ENCODE measurements at regions not wholly inside any gene's neighbourhood (a gene's known extent, or its start where the extent isn't known, plus 50 kb on each side); places are given as distances from the start of the nearest gene placed in this dataset.
"Not testable (repeated sequence)": the region's sequence is repeated elsewhere in the genome, so short reads cannot be mapped to it uniquely, and the experiment has no call there.

DNA sequence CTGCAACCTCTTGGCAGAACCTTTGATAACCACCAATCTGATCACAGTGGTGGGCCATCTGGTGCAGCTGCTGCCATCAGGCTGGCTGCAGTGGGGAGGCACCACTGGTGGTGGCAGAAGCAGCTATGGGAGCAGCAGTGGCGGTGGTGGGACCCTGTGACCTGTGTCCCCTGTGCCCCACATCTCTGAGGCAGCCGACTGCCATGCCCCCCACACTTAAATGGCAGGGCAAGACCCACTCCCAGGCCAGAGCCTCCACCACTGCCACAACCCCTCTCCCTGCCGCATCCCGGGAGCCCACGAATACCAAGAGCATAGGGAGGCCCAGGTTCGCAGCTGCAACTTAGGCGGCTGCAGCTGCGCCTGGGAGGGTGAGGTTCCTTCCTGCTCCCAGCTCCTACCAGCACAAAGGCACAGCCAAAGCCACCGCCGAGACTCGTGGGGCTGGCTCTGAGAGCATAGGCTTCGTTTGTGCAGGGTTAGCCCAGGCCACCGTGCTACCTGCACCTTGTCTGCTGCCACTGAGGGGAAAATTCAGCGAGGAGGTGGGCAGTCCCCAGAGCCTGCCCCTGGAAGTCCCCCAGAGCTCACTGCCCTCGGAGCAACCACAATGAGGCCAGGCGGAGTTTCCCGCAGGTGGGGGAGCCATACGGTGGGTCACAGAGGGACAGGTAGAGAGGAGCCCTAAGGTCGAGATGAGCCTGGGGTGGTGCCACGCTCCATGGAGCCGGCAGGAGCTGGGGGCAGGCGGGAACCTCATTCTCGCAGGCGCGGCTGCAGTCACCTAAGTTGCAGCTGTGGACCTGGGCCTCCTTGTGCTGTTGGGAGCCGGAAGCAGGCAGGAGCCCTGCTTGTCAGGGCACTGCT, 518.7 kb downstream of the RWDD3 start:
- no peak for DNase-seq (ENCODE audit: low read depth in 2 of 3, low spot score in 2 of 3)

DNA sequence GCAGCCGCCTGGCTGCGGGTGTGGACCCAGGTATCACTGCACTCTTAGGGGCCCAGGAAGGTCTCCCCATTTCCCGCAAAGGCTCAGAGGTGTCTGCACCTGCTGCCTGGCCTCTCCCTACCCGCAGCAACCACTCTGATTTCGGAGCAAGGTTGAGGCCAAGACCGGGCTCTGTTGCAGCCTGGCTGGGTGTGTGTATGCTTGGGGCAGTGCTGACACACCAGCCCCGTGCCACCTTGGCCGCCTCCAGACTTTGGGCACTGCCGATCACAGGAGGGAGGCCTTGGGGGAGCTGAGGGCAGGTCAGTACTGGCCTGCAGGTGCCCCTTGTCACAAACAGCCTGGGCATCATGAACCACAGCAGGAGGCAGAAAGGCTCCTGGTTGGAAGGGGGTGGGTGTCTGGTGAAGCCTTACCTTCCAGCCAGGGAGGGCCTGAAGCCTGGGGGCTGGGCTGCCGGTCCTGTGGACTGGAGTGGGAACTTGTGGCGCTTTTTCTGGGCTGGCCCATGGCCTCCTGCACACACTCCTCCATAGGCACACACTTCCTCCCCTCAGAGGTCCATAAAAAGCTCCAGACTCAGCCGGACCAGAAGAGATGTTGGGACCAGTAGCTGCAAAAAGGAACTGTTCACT, 519.5 kb downstream of the RWDD3 start:
- no peak for DNase-seq (ENCODE audit: low read depth in 2 of 3, low spot score in 2 of 3)

DNA sequence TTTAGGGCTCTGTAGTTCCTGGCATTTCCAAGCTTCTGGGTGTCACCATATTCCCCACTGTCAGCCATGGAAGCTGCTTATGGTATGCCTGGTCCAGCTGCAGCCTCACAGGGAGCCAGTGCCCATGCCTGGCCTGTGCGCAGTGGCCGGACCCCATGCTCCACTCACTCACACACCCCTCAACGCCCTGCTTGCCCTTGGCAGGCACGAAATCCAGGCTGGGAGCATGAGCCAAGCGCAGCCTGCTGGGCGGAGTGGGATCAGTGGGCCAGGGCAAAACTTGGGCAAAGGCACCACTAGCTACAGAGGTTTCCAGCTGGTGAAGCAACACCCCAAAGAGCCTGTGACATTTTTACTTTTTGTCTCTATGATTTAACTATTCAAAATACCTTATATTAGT, 520.4 kb downstream of the RWDD3 start:
- DNase-seq (ENCODE audit: low read depth in 2 of 3, low spot score in 2 of 3), result no peak

DNA sequence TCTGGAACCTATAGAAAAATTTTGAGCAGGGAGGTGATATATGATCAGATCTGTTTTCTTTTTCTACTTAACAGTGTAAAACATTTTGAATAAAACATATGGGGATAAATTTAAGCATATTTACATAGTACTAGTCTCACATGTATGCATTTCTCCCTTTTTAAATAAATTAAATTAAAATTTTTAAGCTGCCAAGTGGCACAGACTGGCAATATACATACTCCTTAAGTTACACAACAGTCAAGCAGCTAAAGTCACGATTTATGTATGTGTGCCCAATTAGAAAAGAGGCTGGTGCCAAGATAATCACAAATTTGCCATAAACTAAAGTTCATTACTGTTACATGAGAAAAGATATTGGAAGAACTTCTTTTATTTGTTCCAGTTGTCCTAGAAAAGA, 532.0 kb downstream of the RWDD3 start:
- DNase-seq (ENCODE audit: low read depth in 2 of 3, low spot score in 2 of 3), result no peak

GRCh38 chr1:95770581-95770980, 536.6 kb downstream of the RWDD3 start:
- DNase-seq (ENCODE audit: low read depth in 2 of 3, low spot score in 2 of 3), result no peak

DNA sequence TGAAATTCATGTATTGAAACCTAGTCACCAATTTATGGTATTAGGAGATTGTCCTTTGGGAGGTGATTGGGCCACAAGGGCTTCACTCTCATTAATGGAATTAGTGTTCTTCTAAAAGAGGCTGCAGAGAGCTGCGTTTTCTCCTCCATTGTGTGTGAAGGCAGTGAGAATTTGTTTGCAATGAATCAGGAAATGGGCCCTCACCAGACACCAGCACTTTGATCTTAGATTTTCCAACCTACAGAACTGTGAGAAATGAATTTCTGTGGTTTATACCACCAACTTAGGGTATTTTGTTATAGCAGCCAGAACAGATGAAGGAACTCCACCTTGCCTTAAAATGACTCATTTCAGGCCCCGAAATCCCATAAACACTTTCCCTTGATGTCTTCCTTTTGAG, 544.2 kb downstream of the RWDD3 start:
- DNase-seq (ENCODE audit: low read depth in 2 of 3, low spot score in 2 of 3), result no peak

GRCh38 chr1:95780836-95781235, 546.8 kb downstream of the RWDD3 start:
- DNase-seq (ENCODE audit: low read depth in 2 of 3, low spot score in 2 of 3), result no peak

- no peak for DNase-seq (ENCODE audit: low read depth in 2 of 3, low spot score in 2 of 3)
These were observed 556.1 kb downstream of the RWDD3 start for GRCh38 chr1:95790136-95790535.

GRCh38 chr1:95793893-95794292, 559.9 kb downstream of the RWDD3 start:
- no peak for DNase-seq (ENCODE audit: low read depth in 2 of 3, low spot score in 2 of 3)

GRCh38 chr1:95797761-95798160, 563.8 kb downstream of the RWDD3 start:
- DNase-seq (ENCODE audit: low read depth in 2 of 3, low spot score in 2 of 3), result not testable (repeated sequence)

DNA sequence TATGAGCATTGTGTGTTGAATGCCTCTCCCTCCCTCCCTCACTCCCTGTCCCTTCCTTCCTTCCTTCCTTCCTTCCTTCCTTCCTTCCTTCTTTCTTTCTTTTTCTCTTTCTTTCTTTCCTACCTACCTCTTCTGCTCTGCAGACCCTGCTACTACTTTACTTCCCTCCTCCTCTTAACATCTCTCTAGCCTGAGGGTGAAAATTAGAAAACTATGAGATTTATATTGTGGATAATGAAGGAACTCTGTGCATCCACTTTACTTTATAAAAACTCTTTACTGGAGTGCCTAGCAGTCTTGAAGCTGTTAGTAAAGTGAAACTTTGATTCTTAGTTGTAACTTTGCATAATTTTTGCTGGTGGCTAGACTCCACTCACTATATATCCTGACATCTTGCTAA, 572.2 kb downstream of the RWDD3 start:
- no peak for DNase-seq (ENCODE audit: low read depth in 2 of 3, low spot score in 2 of 3)

GRCh38 chr1:95809391-95809790, 575.4 kb downstream of the RWDD3 start:
- DNase-seq (ENCODE audit: low read depth in 2 of 3, low spot score in 2 of 3), result no peak

- DNase-seq (ENCODE audit: low read depth in 2 of 3, low spot score in 2 of 3), result no peak
These were observed 581.5 kb downstream of the RWDD3 start for GRCh38 chr1:95815511-95815910.

DNA sequence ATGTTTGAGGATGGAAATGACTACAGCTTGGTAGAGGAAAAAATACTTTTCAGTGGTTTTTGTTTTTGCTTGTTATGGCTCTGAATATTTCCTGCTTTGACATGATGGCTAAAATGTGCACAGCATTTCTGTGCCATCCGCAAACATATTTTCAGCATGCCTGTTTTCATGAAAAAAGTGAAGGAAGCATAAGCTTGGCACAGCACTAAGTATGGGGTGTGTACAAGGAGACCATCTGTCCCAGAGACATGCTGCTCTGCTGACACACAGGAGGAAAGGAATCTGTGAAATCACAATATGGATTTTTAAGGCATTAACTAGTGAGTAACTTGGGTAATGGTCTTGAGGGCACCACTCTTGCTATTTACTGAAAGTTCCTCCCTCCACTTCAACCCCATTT, 595.5 kb downstream of the RWDD3 start:
- no peak for DNase-seq (ENCODE audit: low read depth in 2 of 3, low spot score in 2 of 3)

DNA sequence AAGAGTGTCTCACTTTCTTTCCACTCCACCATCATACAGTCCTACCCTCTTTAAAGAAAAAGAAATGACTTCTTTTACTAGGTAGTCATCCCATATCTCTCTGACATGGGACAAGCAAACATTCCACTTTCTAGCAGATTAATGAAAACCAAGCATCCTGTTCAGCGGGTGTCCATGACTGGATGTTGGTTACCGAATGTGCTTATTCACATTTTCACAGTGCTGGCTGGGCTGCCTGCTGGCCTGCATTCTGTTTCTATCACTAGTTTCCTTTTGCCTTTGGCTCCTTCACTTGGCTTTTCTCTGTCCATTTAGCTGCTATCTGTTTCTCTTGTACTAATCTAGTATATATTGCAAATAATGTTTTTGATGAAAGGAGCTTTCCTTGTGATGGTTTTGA, 598.4 kb downstream of the RWDD3 start:
- no peak for DNase-seq (ENCODE audit: low read depth in 2 of 3, low spot score in 2 of 3)

GRCh38 chr1:95849439-95849838, 615.4 kb downstream of the RWDD3 start:
- no peak for DNase-seq (ENCODE audit: low read depth in 2 of 3, low spot score in 2 of 3)

DNA sequence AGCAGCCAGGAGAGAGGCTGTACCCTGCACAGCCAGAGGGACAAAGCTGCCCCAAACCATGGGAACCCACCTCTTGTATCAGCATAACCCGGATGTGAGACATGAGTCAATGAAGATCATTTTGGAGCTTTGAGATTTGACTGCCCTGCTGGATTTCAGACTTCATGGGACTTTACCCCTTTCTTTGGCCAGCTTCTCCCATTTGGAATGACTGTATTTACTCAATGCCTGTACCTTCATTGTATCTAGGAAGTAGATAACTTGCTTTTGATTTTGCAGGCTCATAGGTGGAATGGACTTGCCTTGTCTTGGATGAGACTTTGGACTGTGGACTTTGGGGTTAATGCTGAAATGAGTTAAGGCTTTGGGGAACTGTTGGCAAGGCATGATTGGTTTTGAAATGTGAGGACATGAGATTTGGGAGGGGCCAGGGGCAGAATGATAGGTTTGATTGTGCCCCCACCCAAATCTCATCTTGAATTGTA, 616.2 kb downstream of the RWDD3 start:
- no peak for DNase-seq (ENCODE audit: low read depth in 2 of 3, low spot score in 2 of 3)

DNA sequence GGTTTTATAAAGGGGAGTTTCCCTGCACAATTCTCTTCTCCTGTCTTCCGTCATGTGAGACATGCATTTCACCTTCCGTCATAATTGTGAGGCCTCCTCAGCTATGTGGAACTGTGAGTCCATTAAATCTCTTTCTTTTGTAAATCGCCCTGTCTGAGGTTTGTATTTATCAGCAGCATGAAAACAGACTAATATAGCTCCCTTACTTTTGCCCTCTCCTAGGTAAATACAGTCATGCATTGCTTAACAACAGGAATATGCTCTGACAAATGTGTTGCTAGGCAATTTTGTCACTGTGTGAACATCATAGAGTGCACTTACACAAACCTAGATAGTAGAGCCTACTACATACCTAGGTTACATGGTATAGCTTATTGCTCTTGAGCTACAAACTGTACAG, 616.8 kb downstream of the RWDD3 start:
- no peak for DNase-seq (ENCODE audit: low read depth in 2 of 3, low spot score in 2 of 3)

- no peak for DNase-seq (ENCODE audit: low read depth in 2 of 3, low spot score in 2 of 3)
These were observed 618.6 kb downstream of the RWDD3 start for GRCh38 chr1:95852483-95853070.

- DNase-seq (ENCODE audit: low read depth in 2 of 3, low spot score in 2 of 3), result no peak
These were observed 620.4 kb downstream of the RWDD3 start for GRCh38 chr1:95854457-95854856.

GRCh38 chr1:95863086-95863485, 629.1 kb downstream of the RWDD3 start:
- no peak for DNase-seq (ENCODE audit: low read depth in 2 of 3, low spot score in 2 of 3)

DNA sequence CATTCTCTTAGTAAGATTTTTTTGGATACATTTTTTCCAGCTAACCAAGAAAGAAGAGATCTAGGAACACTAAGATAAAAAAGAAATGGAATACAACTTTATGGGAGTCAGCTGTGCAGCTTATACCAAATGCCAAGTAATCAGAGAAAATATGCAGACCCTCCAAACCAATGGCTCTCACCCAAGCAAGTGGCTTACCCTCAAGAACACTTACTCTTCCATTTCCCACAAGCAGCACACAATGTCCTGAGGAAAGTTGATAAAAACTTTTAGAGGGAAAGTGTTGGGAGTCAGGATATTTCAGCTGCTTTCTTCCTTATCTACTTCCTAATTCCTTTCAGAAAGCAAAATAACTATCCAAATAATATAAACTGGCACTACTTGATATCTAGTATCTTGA, 631.8 kb downstream of the RWDD3 start:
- no peak for DNase-seq (ENCODE audit: low read depth in 2 of 3, low spot score in 2 of 3)
